HEK293 (cell line): ENCODE measurements at regions not wholly inside any gene's neighbourhood (a gene's known extent, or its start where the extent isn't known, plus 50 kb on each side); places are given as distances from the start of the nearest gene placed in this dataset.

Experiments used
- CTCF ChIA-PET: fragments of 350-600 bp; formaldehyde crosslinking; extraction: SDS; loops from one replicate; lab custom pipeline; 2021; ENCODE audit warnings: antibody characterized with exemption; lab: Yijun Ruan, JAX
- POLR2A ChIA-PET: fragments of 300-600 bp; formaldehyde crosslinking; extraction: SDS; loops from one replicate; lab custom pipeline; 2020; ENCODE audit warnings: antibody characterized with exemption, inconsistent platforms; lab: Yijun Ruan, JAX
- H3K27ac ChIP-seq: fragments of 200-500 bp; sonication (Bioruptor generic); 2 replicates; pipeline ENCODE4 v1.5.1; 2014; ENCODE audit warnings: low read depth, low read length, control low read depth, inconsistent platforms; ENCODE audit errors: extremely low read depth
- H3K36me3 ChIP-seq, 2 experiments: fragments of 200-500 bp in 1 of 2; sonication (Bioruptor generic) in 1 of 2; 1 replicate in 1 of 2; 2 replicates in 1 of 2; pipeline ENCODE4 v1.5.1; 2014 to 2017; ENCODE audit warnings: inconsistent platforms in 2 of 2, low read length in 2 of 2; ENCODE audit not compliant: control insufficient read depth in 2 of 2, insufficient read depth in 1 of 2
- H3K4me1 ChIP-seq: fragments of 200-500 bp; sonication (Bioruptor generic); 2 replicates; pipeline ENCODE4 v1.5.1; 2014; ENCODE audit warnings: mild to moderate bottlenecking, low read length, inconsistent platforms; ENCODE audit not compliant: control insufficient read depth, insufficient read depth
- H3K4me3 ChIP-seq: 2 replicates; pipeline ENCODE4 v1.5.1; 2011; ENCODE audit warnings: low read depth, mild to moderate bottlenecking, control low read depth, low read length, moderate library complexity
- H3K9me3 ChIP-seq: fragments of 200-500 bp; sonication (Bioruptor generic); 2 replicates; pipeline ENCODE4 v1.5.1; 2014; ENCODE audit warnings: low read depth, low read length, inconsistent platforms; ENCODE audit not compliant: control insufficient read depth, insufficient read depth
- BCL11A ChIP-seq: fragments of 450-650 bp; formaldehyde crosslinking; IDR thresholded peaks from 2 replicates; pipeline ENCODE4 v1.5.1; 2016; ENCODE audit warnings: low read depth, missing biosample characterization, missing genetic modification characterization
- CTCF ChIP-seq: fragments of 450-650 bp; formaldehyde crosslinking; IDR thresholded peaks from 2 replicates; pipeline ENCODE4 v1.5.1; 2016; ENCODE audit warnings: missing biosample characterization, missing genetic modification characterization
- HOXD13 ChIP-seq: sonication (generic); formaldehyde crosslinking; IDR thresholded peaks from 2 replicates; pipeline ENCODE4 v1.8.0; 2022; ENCODE audit warnings: missing genetic modification reagents, borderline replicate concordance
- MEIS1 ChIP-seq: sonication (generic); formaldehyde crosslinking; IDR thresholded peaks from 2 replicates; pipeline ENCODE4 v1.8.1; 2022; ENCODE audit warnings: missing genetic modification reagents, mild to moderate bottlenecking, borderline replicate concordance
- OVOL3 ChIP-seq: fragments of 450-650 bp; formaldehyde crosslinking; IDR thresholded peaks from 2 replicates; pipeline ENCODE4 v1.5.1; 2016; ENCODE audit warnings: missing biosample characterization, missing genetic modification characterization
- SALL2 ChIP-seq: fragments of 450-650 bp; formaldehyde crosslinking; IDR thresholded peaks from 2 replicates; pipeline ENCODE4 v1.5.0; 2017; ENCODE audit warnings: missing biosample characterization, mild to moderate bottlenecking, missing genetic modification characterization, borderline replicate concordance
- SP7 ChIP-seq: fragments of 450-650 bp; formaldehyde crosslinking; IDR thresholded peaks from 2 replicates; pipeline ENCODE4 v1.5.1; 2016; ENCODE audit warnings: missing biosample characterization, missing genetic modification characterization
- TSHZ1 ChIP-seq: fragments of 450-650 bp; formaldehyde crosslinking; IDR thresholded peaks from 2 replicates; pipeline ENCODE4 v1.5.1; 2016; ENCODE audit warnings: missing biosample characterization, missing genetic modification characterization, borderline replicate concordance
- ZNF157 ChIP-seq: fragments of 450-650 bp; formaldehyde crosslinking; IDR thresholded peaks from 2 replicates; pipeline ENCODE4 v1.5.1; 2016; ENCODE audit warnings: missing biosample characterization, missing genetic modification characterization
- ZNF175 ChIP-seq: fragments of 450-650 bp; formaldehyde crosslinking; IDR thresholded peaks from 2 replicates; pipeline ENCODE4 v1.5.1; 2016; ENCODE audit warnings: missing biosample characterization, missing genetic modification characterization
- ZNF274 ChIP-seq, 2 experiments: fragments of 200-500 bp in 1 of 2; fragments of 450-650 bp in 1 of 2; sonication (Bioruptor generic) in 1 of 2; formaldehyde crosslinking in 1 of 2; IDR thresholded peaks; 2 replicates each; pipeline versions ENCODE4 v1.5.1 to v1.6.1; 2014 to 2016; ENCODE audit warnings: borderline replicate concordance in 1 of 2, inconsistent platforms in 1 of 2, low read length in 1 of 2, missing biosample characterization in 1 of 2, missing genetic modification characterization in 1 of 2
- ZNF280C ChIP-seq: fragments of 450-650 bp; formaldehyde crosslinking; IDR thresholded peaks from 2 replicates; pipeline ENCODE4 v1.5.1; 2016; ENCODE audit warnings: missing biosample characterization, missing genetic modification characterization
- ZNF398 ChIP-seq: fragments of 450-650 bp; formaldehyde crosslinking; IDR thresholded peaks from 2 replicates; pipeline ENCODE4 v1.5.1; 2017; ENCODE audit warnings: missing biosample characterization, missing genetic modification characterization
- ZNF561 ChIP-seq: fragments of 450-650 bp; IDR thresholded peaks from 2 replicates; pipeline ENCODE4 v1.5.1; 2018; ENCODE audit warnings: missing biosample characterization, missing genetic modification characterization, borderline replicate concordance
- ZNF792 ChIP-seq: fragments of 450-650 bp; formaldehyde crosslinking; IDR thresholded peaks from 2 replicates; pipeline ENCODE4 v1.5.1; 2016; ENCODE audit warnings: missing biosample characterization, missing genetic modification characterization
- ZNF843 ChIP-seq: fragments of 450-650 bp; formaldehyde crosslinking; IDR thresholded peaks from 2 replicates; pipeline ENCODE4 v1.5.1; 2016; ENCODE audit warnings: missing biosample characterization, missing genetic modification characterization

GRCh38 chr1:56404561-56405030 is 174.8 kb downstream of the PLPP3 start (continued):
- TF ChIP-seq ZNF175 (no peak), ZNF398 (tag by site-specific recombination) (no peak), CTCF (tag by site-specific recombination) (no peak), TSHZ1 (tag by site-specific recombination) (no peak)

GRCh38 chr1:56404066-56404465 is 175.3 kb downstream of the PLPP3 start:
- Histone ChIP-seq H3K4me3 (no peak overlapping the region), H3K4me1 (no peaks in the 10 kb centered on the region), H3K27ac (no peak overlapping the region), H3K36me3 (no peaks in the 10 kb centered on the region), H3K9me3 (no peaks in the 10 kb centered on the region)
- CTCF ChIA-PET = no interaction called here
- POLR2A ChIA-PET = no interaction called here
- TF ChIP-seq OVOL3 (tag by site-specific recombination) (no peak), ZNF792 (tag by site-specific recombination) (no peak), SP7 (tag by site-specific recombination) (no peak), ZNF561 (no peak), ZNF274 (IDR thresholded peaks at IDR 0.05; ENCODE audit: low read length) (no peak), ZNF274 (tag by site-specific recombination; IDR thresholded peaks at IDR 0.05; ENCODE audit: borderline replicate concordance) (no peak), MEIS1 (CRISPR knock-in tag) (no peak), ZNF280C (no peak), ZNF175 (no peak), ZNF843 (tag by site-specific recombination) (no peak), ZNF157 (tag by site-specific recombination) (no peak), SALL2 (tag by site-specific recombination) (no peak), BCL11A (tag by site-specific recombination) (no peak), HOXD13 (no peak)
- TF ChIP-seq, all 188 proteins: peak for 0
